ENCODE measurements at regions not wholly inside any gene's neighbourhood (a gene's known extent, or its start where the extent isn't known, plus 50 kb on each side); places are given as distances from the start of the nearest gene placed in this dataset.

DNA sequence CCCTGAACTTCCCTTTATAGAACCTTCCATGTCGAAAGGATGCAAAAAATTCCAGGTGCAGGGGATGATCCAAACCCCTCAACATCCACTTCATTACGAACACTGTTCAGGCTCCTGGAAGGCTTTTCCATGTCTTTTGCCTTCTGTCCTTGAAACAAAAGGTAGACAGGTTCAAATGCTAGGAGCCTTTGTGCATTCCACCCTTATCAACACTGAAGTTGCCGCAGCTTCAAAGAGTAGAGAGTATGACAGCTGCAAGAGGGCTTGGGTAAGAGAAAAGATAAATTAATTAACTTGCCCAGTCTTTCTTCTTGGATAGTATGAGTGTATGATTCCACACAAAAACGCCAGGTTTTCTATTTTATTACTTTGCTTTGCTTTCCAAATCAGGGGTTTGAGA lies 269.1 kb upstream of the MSX2 start:
- TF ChIP-seq CTCF (IDR thresholded peaks at IDR 0.05 in 4 of 5, conservative IDR thresholded peaks at IDR 0.05 in 1 of 5) = no peak
- no peak for TF ChIP-seq POLR2A (IDR thresholded peaks at IDR 0.05)

All from gastrocnemius medialis (tissue), 4 donors.